HCT116 (cell line): ENCODE measurements at regions not wholly inside any gene's neighbourhood (a gene's known extent, or its start where the extent isn't known, plus 50 kb on each side); places are given as distances from the start of the nearest gene placed in this dataset.

ENCODE experiments used
- ATAC-seq: fragments of 200-7000 bp; cut with Tn5 transposase; 2 replicates; pipeline ENCODE4 v1.9.1; 2020; ENCODE audit warnings: mild to moderate bottlenecking, moderate library complexity
- BruUV-seq: library from RNA; stranded (reverse); fragments of 400-500 nt; replicated peaks from 2 replicates; lab custom pipeline; 2021; lab: Mats Ljungman, UMichigan
- CTCF ChIA-PET: fragments of 300-600 bp; sonication (Branson Sonifier 250); formaldehyde crosslinking; loops from one replicate; lab custom pipeline; 2021; ENCODE audit warnings: antibody characterized with exemption; lab: Charles Lee
- POLR2A ChIA-PET: fragments of 300-600, 350-600 bp; sonication (Branson Sonifier 250); formaldehyde crosslinking; loops from one replicate; lab custom pipeline; 2021; ENCODE audit warnings: antibody characterized with exemption; lab: Charles Lee
- RAD21 ChIA-PET, 2 experiments: fragments of 300-600 bp; sonication (Branson Sonifier 250); formaldehyde crosslinking; loops; one replicate each; lab custom pipeline; 2023; ENCODE audit warnings: low total read pairs in 2 of 2; ENCODE audit not compliant: uncharacterized antibody in 2 of 2, unreplicated experiment in 2 of 2, low non-redundant PET in 1 of 2; lab: Charles Lee
- DNase-seq: peaks from one replicate; pipeline ENCODE4 v3.0.0-alpha.2; 2010; ENCODE audit warnings: low read depth, low spot score
- H2AFZ ChIP-seq: fragments of 200-600 bp; shearing (Covaris generic), sonication (generic); 2 replicates; pipeline ENCODE4 v1.6.1; 2017; ENCODE audit warnings: low read depth, mixed run types, mixed read lengths, antibody characterized with exemption, low read length; ENCODE audit not compliant: poor library complexity, severe bottlenecking
- H3K27ac ChIP-seq: 2 replicates; pipeline ENCODE4 v1.5.1; 2012; ENCODE audit warnings: low read depth, low read length
- H3K27me3 ChIP-seq: fragments of 200-600 bp; sonication (generic); 2 replicates; pipeline ENCODE4 v1.6.1; 2016; ENCODE audit warnings: mixed run types, low read length, mixed read lengths; ENCODE audit not compliant: insufficient read depth
- H3K36me3 ChIP-seq, 2 experiments: fragments of 200-500 bp in 1 of 2; fragments of 200-600 bp in 1 of 2; sonication (Bioruptor generic) in 1 of 2; sonication (generic) in 1 of 2; 2 replicates each; pipeline versions ENCODE4 v1.5.1 to v1.6.1; 2014 to 2016; ENCODE audit warnings: low read length in 2 of 2, inconsistent platforms in 1 of 2, mixed read lengths in 1 of 2, mixed run types in 1 of 2; ENCODE audit not compliant: insufficient read depth in 2 of 2, control insufficient read depth in 1 of 2
- H3K4me1 ChIP-seq, 2 experiments: fragments of 200-600 bp in 1 of 2; sonication (generic) in 1 of 2; 2 replicates each; pipeline versions ENCODE4 v1.5.1 to v1.6.1; 2012 to 2017; ENCODE audit warnings: low read length in 2 of 2, inconsistent platforms in 1 of 2, mild to moderate bottlenecking in 1 of 2, mixed read lengths in 1 of 2, mixed run types in 1 of 2, moderate library complexity in 1 of 2; ENCODE audit not compliant: insufficient read depth in 2 of 2, control insufficient read depth in 1 of 2
- H3K4me2 ChIP-seq: fragments of 200-600 bp; sonication (generic); 2 replicates; pipeline ENCODE4 v1.6.1; 2017; ENCODE audit warnings: mixed run types, low read length, mixed read lengths
- H3K4me3 ChIP-seq, 2 experiments: fragments of 200-600 bp in 1 of 2; sonication (generic) in 1 of 2; replicated peaks in 1 of 2; 2 replicates each; pipeline ENCODE4 v1.5.1; 2011 to 2016; ENCODE audit warnings: low read length in 2 of 2, control low read depth in 1 of 2, low read depth in 1 of 2, mild to moderate bottlenecking in 1 of 2, mixed read lengths in 1 of 2, mixed run types in 1 of 2
- H3K79me2 ChIP-seq: fragments of 200-600 bp; sonication (generic); 2 replicates; pipeline ENCODE4 v1.6.1; 2017; ENCODE audit warnings: mild to moderate bottlenecking, mixed run types, low read length, moderate library complexity, mixed read lengths; ENCODE audit not compliant: insufficient read depth
- H3K9ac ChIP-seq: fragments of 200-600 bp; sonication (generic); 2 replicates; pipeline ENCODE4 v1.6.1; 2016; ENCODE audit warnings: low read length, mixed read lengths
- H3K9me2 ChIP-seq: fragments of 200-600 bp; sonication (generic), shearing (Covaris generic); 2 replicates; pipeline ENCODE4 v1.6.1; 2017; ENCODE audit warnings: mixed run types, mild to moderate bottlenecking, moderate library complexity; ENCODE audit not compliant: insufficient read depth
- H3K9me3 ChIP-seq, 2 experiments: fragments of 200-500 bp in 1 of 2; fragments of 200-600 bp in 1 of 2; sonication (Bioruptor generic) in 1 of 2; sonication (generic) in 1 of 2; 2 replicates each; pipeline ENCODE4 v1.6.1; 2014 to 2017; ENCODE audit warnings: low read length in 2 of 2, mixed read lengths in 2 of 2, inconsistent platforms in 1 of 2, low read depth in 1 of 2, mild to moderate bottlenecking in 1 of 2, mixed run types in 1 of 2, moderate library complexity in 1 of 2; ENCODE audit not compliant: control insufficient read depth in 1 of 2, insufficient read depth in 1 of 2
- H4K20me1 ChIP-seq: fragments of 200-600 bp; sonication (generic), shearing (Covaris generic); 2 replicates; pipeline ENCODE4 v1.6.1; 2017; ENCODE audit warnings: mixed run types, mild to moderate bottlenecking, moderate library complexity; ENCODE audit not compliant: insufficient read depth
- CBX3 ChIP-seq: IDR thresholded peaks from 2 replicates; pipeline ENCODE4 v1.6.1; 2012; ENCODE audit warnings: low read depth
- CEBPB ChIP-seq: IDR thresholded peaks from 2 replicates; pipeline ENCODE4 v1.6.1; 2012; ENCODE audit warnings: low read depth
- EGR1 ChIP-seq: IDR thresholded peaks from 2 replicates; pipeline ENCODE4 v1.6.1; 2012; ENCODE audit warnings: low read depth
- ELF1 ChIP-seq: IDR thresholded peaks from 2 replicates; pipeline ENCODE4 v1.6.1; 2012; ENCODE audit warnings: low read depth, borderline replicate concordance
- EZH2 ChIP-seq: fragments of 200-600 bp; sonication (generic); IDR thresholded peaks from 2 replicates; pipeline ENCODE4 v1.6.1; 2017; ENCODE audit warnings: antibody characterized with exemption, mixed run types
- EZH2phosphoT487 ChIP-seq: fragments of 200-600 bp; IDR thresholded peaks from 2 replicates; pipeline ENCODE4 v1.6.1; 2018; ENCODE audit warnings: antibody characterized with exemption, borderline replicate concordance
- FOSL1 ChIP-seq: IDR thresholded peaks from 2 replicates; pipeline ENCODE4 v1.6.1; 2012; ENCODE audit warnings: low read depth
- MAX ChIP-seq: IDR thresholded peaks from 2 replicates; pipeline ENCODE4 v1.6.1; 2012
- POLR2AphosphoS5 ChIP-seq: IDR thresholded peaks from 2 replicates; pipeline ENCODE4 v1.6.1; 2011; ENCODE audit warnings: mild to moderate bottlenecking, low read depth, low read length, moderate library complexity
- RAD21 ChIP-seq: IDR thresholded peaks from 2 replicates; pipeline ENCODE4 v1.6.1; 2012; ENCODE audit warnings: low read depth, mild to moderate bottlenecking
- SIN3A ChIP-seq: IDR thresholded peaks from 2 replicates; pipeline ENCODE4 v1.6.1; 2012; ENCODE audit warnings: low read depth
- SRF ChIP-seq: IDR thresholded peaks from 2 replicates; pipeline ENCODE4 v1.6.1; 2012; ENCODE audit warnings: low read depth
- TCF7L2 ChIP-seq: IDR thresholded peaks from 2 replicates; pipeline ENCODE4 v1.7.0; 2011; ENCODE audit warnings: borderline replicate concordance, inconsistent platforms; ENCODE audit not compliant: insufficient read depth, insufficient read length; ENCODE audit errors: extremely low read depth
- YY1 ChIP-seq: IDR thresholded peaks from 2 replicates; pipeline ENCODE4 v1.6.1; 2011; ENCODE audit warnings: low read length, low read depth, moderate library complexity, mild to moderate bottlenecking; ENCODE audit not compliant: insufficient replicate concordance; ENCODE audit errors: extremely low read depth
- ZFX ChIP-seq: fragments of 450-650 bp; IDR thresholded peaks from 2 replicates; pipeline ENCODE4 v1.6.1; 2017
- intact Hi-C: fragments of 100-400 bp; cut with micrococcal nuclease; formaldehyde crosslinking; loops from 2 replicates; pipeline ENCODE4 v1.10.0; 2022
- TF ChIP-seq, protein P1 (sequence below): IDR thresholded peaks from 2 replicates; pipeline ENCODE4 v1.6.1; 2012; ENCODE audit warnings: low read depth
- TF ChIP-seq, protein P2 (sequence below): IDR thresholded peaks from 2 replicates; pipeline ENCODE4 v1.6.1; 2011; ENCODE audit warnings: mild to moderate bottlenecking, low read length, moderate library complexity; ENCODE audit not compliant: insufficient replicate concordance; ENCODE audit errors: extremely low read depth
- TF ChIP-seq, protein P3 (sequence below), 3 experiments: fragments of 200-600 bp in 1 of 3; sonication (generic) in 1 of 3; IDR thresholded peaks in 2 of 3; conservative IDR thresholded peaks in 1 of 3; 2 replicates each; pipeline ENCODE4 v1.5.1; 2012 to 2017; ENCODE audit warnings: low read depth in 2 of 3, low read length in 2 of 3, antibody characterized with exemption in 1 of 3, borderline replicate concordance in 1 of 3, control low read depth in 1 of 3, mild to moderate bottlenecking in 1 of 3, mixed read lengths in 1 of 3, mixed run types in 1 of 3, moderate library complexity in 1 of 3; ENCODE audit not compliant: insufficient read depth in 1 of 3

GRCh38 chr21:16145052-16145451 is 415.3 kb downstream of the USP25 start:
- ATAC-seq = no peak

More at GRCh38 chr21:16145052-16145451, 415.3 kb downstream of the USP25 start:
- no peaks in the 10 kb centered on the region for H3K27me3 ChIP-seq
- no peak overlapping the region for H3K27ac ChIP-seq
- BruUV-seq = no TSS peak
- H3K4me3 ChIP-seq = no peak overlapping the region
- no peaks in the 10 kb centered on the region for H3K79me2 ChIP-seq
- ChIA-PET CTCF (no interaction called here), RAD21 (no interaction called here), POLR2A (no interaction called here)
- H3K9me2 ChIP-seq = no peaks in the 10 kb centered on the region
- no peak for DNase-seq
- no peak overlapping the region for H2AFZ ChIP-seq
- no peak overlapping the region for H3K9ac ChIP-seq
- intact Hi-C loops = no loop called here
- H3K4me2 ChIP-seq = no peak overlapping the region
- H4K20me1 ChIP-seq = no peaks in the 10 kb centered on the region
- no peaks in the 10 kb centered on the region for H3K36me3 ChIP-seq
- H3K4me1 ChIP-seq = no peaks in the 10 kb centered on the region
- TF ChIP-seq, protein P1, sequence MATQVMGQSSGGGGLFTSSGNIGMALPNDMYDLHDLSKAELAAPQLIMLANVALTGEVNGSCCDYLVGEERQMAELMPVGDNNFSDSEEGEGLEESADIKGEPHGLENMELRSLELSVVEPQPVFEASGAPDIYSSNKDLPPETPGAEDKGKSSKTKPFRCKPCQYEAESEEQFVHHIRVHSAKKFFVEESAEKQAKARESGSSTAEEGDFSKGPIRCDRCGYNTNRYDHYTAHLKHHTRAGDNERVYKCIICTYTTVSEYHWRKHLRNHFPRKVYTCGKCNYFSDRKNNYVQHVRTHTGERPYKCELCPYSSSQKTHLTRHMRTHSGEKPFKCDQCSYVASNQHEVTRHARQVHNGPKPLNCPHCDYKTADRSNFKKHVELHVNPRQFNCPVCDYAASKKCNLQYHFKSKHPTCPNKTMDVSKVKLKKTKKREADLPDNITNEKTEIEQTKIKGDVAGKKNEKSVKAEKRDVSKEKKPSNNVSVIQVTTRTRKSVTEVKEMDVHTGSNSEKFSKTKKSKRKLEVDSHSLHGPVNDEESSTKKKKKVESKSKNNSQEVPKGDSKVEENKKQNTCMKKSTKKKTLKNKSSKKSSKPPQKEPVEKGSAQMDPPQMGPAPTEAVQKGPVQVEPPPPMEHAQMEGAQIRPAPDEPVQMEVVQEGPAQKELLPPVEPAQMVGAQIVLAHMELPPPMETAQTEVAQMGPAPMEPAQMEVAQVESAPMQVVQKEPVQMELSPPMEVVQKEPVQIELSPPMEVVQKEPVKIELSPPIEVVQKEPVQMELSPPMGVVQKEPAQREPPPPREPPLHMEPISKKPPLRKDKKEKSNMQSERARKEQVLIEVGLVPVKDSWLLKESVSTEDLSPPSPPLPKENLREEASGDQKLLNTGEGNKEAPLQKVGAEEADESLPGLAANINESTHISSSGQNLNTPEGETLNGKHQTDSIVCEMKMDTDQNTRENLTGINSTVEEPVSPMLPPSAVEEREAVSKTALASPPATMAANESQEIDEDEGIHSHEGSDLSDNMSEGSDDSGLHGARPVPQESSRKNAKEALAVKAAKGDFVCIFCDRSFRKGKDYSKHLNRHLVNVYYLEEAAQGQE = no peak
- TF ChIP-seq CEBPB (no peak), TCF7L2 (no peak), ZFX (no peak), RAD21 (no peak), ELF1 (no peak), EZH2phosphoT487 (no peak), EGR1 (no peak), FOSL1 (no peak), EZH2 (no peak), POLR2AphosphoS5 (no peak), SIN3A (no peak), MAX (no peak), SRF (no peak), CBX3 (no peak), YY1 (no peak)
- TF ChIP-seq, protein P2, sequence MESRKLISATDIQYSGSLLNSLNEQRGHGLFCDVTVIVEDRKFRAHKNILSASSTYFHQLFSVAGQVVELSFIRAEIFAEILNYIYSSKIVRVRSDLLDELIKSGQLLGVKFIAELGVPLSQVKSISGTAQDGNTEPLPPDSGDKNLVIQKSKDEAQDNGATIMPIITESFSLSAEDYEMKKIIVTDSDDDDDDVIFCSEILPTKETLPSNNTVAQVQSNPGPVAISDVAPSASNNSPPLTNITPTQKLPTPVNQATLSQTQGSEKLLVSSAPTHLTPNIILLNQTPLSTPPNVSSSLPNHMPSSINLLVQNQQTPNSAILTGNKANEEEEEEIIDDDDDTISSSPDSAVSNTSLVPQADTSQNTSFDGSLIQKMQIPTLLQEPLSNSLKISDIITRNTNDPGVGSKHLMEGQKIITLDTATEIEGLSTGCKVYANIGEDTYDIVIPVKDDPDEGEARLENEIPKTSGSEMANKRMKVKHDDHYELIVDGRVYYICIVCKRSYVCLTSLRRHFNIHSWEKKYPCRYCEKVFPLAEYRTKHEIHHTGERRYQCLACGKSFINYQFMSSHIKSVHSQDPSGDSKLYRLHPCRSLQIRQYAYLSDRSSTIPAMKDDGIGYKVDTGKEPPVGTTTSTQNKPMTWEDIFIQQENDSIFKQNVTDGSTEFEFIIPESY = no peak
- TF ChIP-seq, protein P3, sequence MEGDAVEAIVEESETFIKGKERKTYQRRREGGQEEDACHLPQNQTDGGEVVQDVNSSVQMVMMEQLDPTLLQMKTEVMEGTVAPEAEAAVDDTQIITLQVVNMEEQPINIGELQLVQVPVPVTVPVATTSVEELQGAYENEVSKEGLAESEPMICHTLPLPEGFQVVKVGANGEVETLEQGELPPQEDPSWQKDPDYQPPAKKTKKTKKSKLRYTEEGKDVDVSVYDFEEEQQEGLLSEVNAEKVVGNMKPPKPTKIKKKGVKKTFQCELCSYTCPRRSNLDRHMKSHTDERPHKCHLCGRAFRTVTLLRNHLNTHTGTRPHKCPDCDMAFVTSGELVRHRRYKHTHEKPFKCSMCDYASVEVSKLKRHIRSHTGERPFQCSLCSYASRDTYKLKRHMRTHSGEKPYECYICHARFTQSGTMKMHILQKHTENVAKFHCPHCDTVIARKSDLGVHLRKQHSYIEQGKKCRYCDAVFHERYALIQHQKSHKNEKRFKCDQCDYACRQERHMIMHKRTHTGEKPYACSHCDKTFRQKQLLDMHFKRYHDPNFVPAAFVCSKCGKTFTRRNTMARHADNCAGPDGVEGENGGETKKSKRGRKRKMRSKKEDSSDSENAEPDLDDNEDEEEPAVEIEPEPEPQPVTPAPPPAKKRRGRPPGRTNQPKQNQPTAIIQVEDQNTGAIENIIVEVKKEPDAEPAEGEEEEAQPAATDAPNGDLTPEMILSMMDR (IDR thresholded peaks at IDR 0.05 in 2 of 3, conservative IDR thresholded peaks at IDR 0.05 in 1 of 3; ENCODE audit: borderline replicate concordance in 1 of 3, insufficient read depth in 1 of 3, low read depth in 2 of 3, low read length in 2 of 3) = no peak
- H3K9me3 ChIP-seq = peaks cover 0 to 20% of the 10 kb centered on the region in 2 experiments; a peak in 2 of 4 replicates
